SK-N-SH (cell line): ENCODE measurements at regions not wholly inside any gene's neighbourhood (a gene's known extent, or its start where the extent isn't known, plus 50 kb on each side); places are given as distances from the start of the nearest gene placed in this dataset.

Source experiments
- CTCF ChIA-PET: fragments of 300-600, 350-600 bp; formaldehyde crosslinking; extraction: SDS; loops from one replicate; lab custom pipeline; 2021; lab: Yijun Ruan, JAX
- POLR2A ChIA-PET: fragments of 350-600 bp; sonication (Branson Sonifier 250); formaldehyde crosslinking; extraction: SDS; loops from one replicate; lab custom pipeline; 2020; ENCODE audit warnings: antibody characterized with exemption, inconsistent platforms; lab: Yijun Ruan, JAX
- DNase-seq: peaks from one replicate; pipeline ENCODE4 v3.0.0; 2012
- H2AFZ ChIP-seq: fragments of 200-600 bp; sonication (generic); 2 replicates; pipeline ENCODE4 v1.8.1; 2016; ENCODE audit warnings: antibody characterized with exemption, mild to moderate bottlenecking, low read depth
- H3F3A ChIP-seq: fragments of 200-600 bp; sonication (generic); replicated peaks from 2 replicates; pipeline ENCODE3; 2016; ENCODE audit warnings: antibody characterized with exemption, mild to moderate bottlenecking; ENCODE audit not compliant: insufficient read depth
- H3K27ac ChIP-seq, 2 experiments: fragments of 200-500 bp in 1 of 2; fragments of 200-600 bp in 1 of 2; sonication (Bioruptor generic) in 1 of 2; sonication (generic), shearing (Covaris generic) in 1 of 2; 2 replicates each; pipeline versions ENCODE4 v1.5.1 to v1.6.1; 2014 to 2016; ENCODE audit warnings: low read depth in 2 of 2, inconsistent platforms in 1 of 2, low read length in 1 of 2, mild to moderate bottlenecking in 1 of 2, mixed read lengths in 1 of 2
- H3K27me3 ChIP-seq: fragments of 200-600 bp; sonication (generic), shearing (Covaris generic); 2 replicates; pipeline ENCODE4 v1.6.1; 2016; ENCODE audit warnings: mixed run types; ENCODE audit not compliant: insufficient read depth
- H3K36me3 ChIP-seq, 2 experiments: fragments of 200-500 bp in 1 of 2; fragments of 200-600 bp in 1 of 2; sonication (Bioruptor generic) in 1 of 2; sonication (generic) in 1 of 2; replicated peaks in 1 of 2; 2 replicates each; pipeline versions ENCODE3 to v1.5.1; 2014 to 2016; ENCODE audit warnings: low read length in 1 of 2, mild to moderate bottlenecking in 1 of 2; ENCODE audit not compliant: insufficient read depth in 2 of 2, control insufficient read depth in 1 of 2
- H3K4me1 ChIP-seq, 2 experiments: fragments of 200-500 bp in 1 of 2; fragments of 200-600 bp in 1 of 2; sonication (Bioruptor generic) in 1 of 2; sonication (generic), shearing (Covaris generic) in 1 of 2; 2 replicates each; pipeline versions ENCODE4 v1.5.1 to v1.6.1; 2014 to 2016; ENCODE audit warnings: low read depth in 1 of 2, low read length in 1 of 2, mixed run types in 1 of 2; ENCODE audit not compliant: insufficient read depth in 2 of 2, control insufficient read depth in 1 of 2
- H3K4me2 ChIP-seq: fragments of 200-600 bp; sonication (generic), shearing (Covaris generic); 2 replicates; pipeline ENCODE4 v1.6.1; 2017; ENCODE audit warnings: mixed run types
- H3K4me3 ChIP-seq, 2 experiments: fragments of 200-500 bp in 1 of 2; fragments of 200-600 bp in 1 of 2; sonication (Bioruptor generic) in 1 of 2; sonication (generic), shearing (Covaris generic) in 1 of 2; 2 replicates each; pipeline versions ENCODE4 v1.5.1 to v1.8.1; 2014 to 2016; ENCODE audit warnings: low read depth in 2 of 2, inconsistent platforms in 1 of 2, low read length in 1 of 2, mild to moderate bottlenecking in 1 of 2, mixed read lengths in 1 of 2, moderate library complexity in 1 of 2
- H3K79me2 ChIP-seq: fragments of 200-600 bp; sonication (generic); 2 replicates; pipeline ENCODE4 v1.8.1; 2017; ENCODE audit warnings: mild to moderate bottlenecking; ENCODE audit not compliant: insufficient read depth
- H3K9ac ChIP-seq: fragments of 200-600 bp; sonication (generic); 2 replicates; pipeline ENCODE4 v1.6.1; 2017; ENCODE audit warnings: mixed run types
- H3K9me2 ChIP-seq: fragments of 200-600 bp; sonication (generic); 2 replicates; pipeline ENCODE4 v1.6.1; 2017; ENCODE audit warnings: mixed run types
- H3K9me3 ChIP-seq: fragments of 200-600 bp; sonication (generic); 2 replicates; pipeline ENCODE4 v1.6.1; 2017; ENCODE audit warnings: mixed run types, mild to moderate bottlenecking, moderate library complexity
- H4K20me1 ChIP-seq: fragments of 200-600 bp; sonication (generic); 2 replicates; pipeline ENCODE4 v1.6.1; 2017; ENCODE audit warnings: mild to moderate bottlenecking, mixed run types; ENCODE audit not compliant: insufficient read depth
- EP300 ChIP-seq, 2 experiments: IDR thresholded peaks; 2 replicates each; pipeline versions ENCODE4 v1.4.0 to v1.6.1; 2012; ENCODE audit warnings: borderline replicate concordance in 1 of 2, low read depth in 1 of 2, low read length in 1 of 2
- FOSL2 ChIP-seq: IDR thresholded peaks from 2 replicates; pipeline ENCODE4 v1.4.0; 2012; ENCODE audit warnings: low read depth, mild to moderate bottlenecking, moderate library complexity, borderline replicate concordance
- FOXJ3 ChIP-seq: sonication (generic); formaldehyde crosslinking; IDR thresholded peaks from 2 replicates; pipeline ENCODE4 v1.5.1; 2020; ENCODE audit warnings: mild to moderate bottlenecking, missing genetic modification reagents
- MXI1 ChIP-seq: IDR thresholded peaks from 2 replicates; pipeline ENCODE4 v1.6.1; 2012; ENCODE audit warnings: mild to moderate bottlenecking, low read depth, low read length, improper control_type of control experiment
- NFIC ChIP-seq: IDR thresholded peaks from 2 replicates; pipeline ENCODE4 v1.4.0; 2012; ENCODE audit warnings: borderline replicate concordance
- TCF12 ChIP-seq: IDR thresholded peaks from 2 replicates; pipeline ENCODE4 v1.4.0; 2012
- TEAD4 ChIP-seq: IDR thresholded peaks from 2 replicates; pipeline ENCODE4 v1.4.0; 2012; ENCODE audit warnings: mild to moderate bottlenecking, borderline replicate concordance; ENCODE audit not compliant: insufficient read depth
- WGBS: methylation state at CpG from one replicate; pipeline ENCODE4 v1.1.6; 2017; ENCODE audit warnings: low lambda C conversion rate; 5-methylcytosine and 5-hydroxymethylcytosine counted together
- TF ChIP-seq, protein P1 (sequence below): IDR thresholded peaks from 2 replicates; pipeline ENCODE4 v1.6.1; 2012; ENCODE audit warnings: mild to moderate bottlenecking, low read depth, low read length, moderate library complexity
- TF ChIP-seq, protein P2 (sequence below): fragments of 150-350 bp; IDR thresholded peaks from 2 replicates; pipeline ENCODE4 v1.6.1; 2017; ENCODE audit warnings: antibody characterized with exemption, low read length, low read depth, borderline replicate concordance
- TF ChIP-seq, protein P3 (sequence below): IDR thresholded peaks from 2 replicates; pipeline ENCODE4 v1.4.0; 2012; ENCODE audit warnings: low read depth, borderline replicate concordance
- TF ChIP-seq, protein P4 (sequence below): IDR thresholded peaks from 2 replicates; pipeline ENCODE4 v1.4.0; 2012; ENCODE audit warnings: low read depth, borderline replicate concordance

DNA sequence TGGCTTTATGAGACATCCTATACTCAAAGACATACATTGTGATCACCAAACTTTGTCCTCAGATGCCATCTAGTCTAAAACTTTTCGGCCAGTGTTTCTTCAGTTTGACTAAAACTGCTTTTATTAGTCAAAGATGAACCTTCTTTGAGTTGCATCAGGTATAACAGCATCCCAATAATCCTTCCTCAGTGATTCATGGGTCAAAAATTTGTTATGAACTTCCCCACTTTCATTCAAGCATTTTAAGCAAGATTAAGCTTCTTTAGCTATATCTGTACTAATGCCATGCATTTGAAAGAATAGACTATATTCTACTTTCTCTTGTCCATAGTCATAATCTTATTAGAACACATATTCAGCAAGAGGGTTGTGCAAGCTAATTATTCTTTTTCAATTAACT, 1070.4 kb upstream of the ADGRL3 start:
- Histone ChIP-seq H3K4me1 (no peaks in the 10 kb centered on the region), H3K4me3 (no peak overlapping the region), H3K36me3 (no peaks in the 10 kb centered on the region), H2AFZ (no peak overlapping the region), H3K9me3 (peaks cover 5% of the 10 kb centered on the region; the same call in 1 of the 2 replicates), H3F3A (no peaks in the 10 kb centered on the region), H3K9me2 (no peaks in the 10 kb centered on the region), H3K4me2 (no peak overlapping the region), H3K27ac (no peak overlapping the region), H3K27me3 (no peaks in the 10 kb centered on the region), H4K20me1 (no peaks in the 10 kb centered on the region), H3K79me2 (no peaks in the 10 kb centered on the region), H3K9ac (no peak overlapping the region)
- TF ChIP-seq TCF12 (no peak), FOXJ3 (CRISPR knock-in tag) (no peak), FOSL2 (no peak)
- TF ChIP-seq, protein P1, sequence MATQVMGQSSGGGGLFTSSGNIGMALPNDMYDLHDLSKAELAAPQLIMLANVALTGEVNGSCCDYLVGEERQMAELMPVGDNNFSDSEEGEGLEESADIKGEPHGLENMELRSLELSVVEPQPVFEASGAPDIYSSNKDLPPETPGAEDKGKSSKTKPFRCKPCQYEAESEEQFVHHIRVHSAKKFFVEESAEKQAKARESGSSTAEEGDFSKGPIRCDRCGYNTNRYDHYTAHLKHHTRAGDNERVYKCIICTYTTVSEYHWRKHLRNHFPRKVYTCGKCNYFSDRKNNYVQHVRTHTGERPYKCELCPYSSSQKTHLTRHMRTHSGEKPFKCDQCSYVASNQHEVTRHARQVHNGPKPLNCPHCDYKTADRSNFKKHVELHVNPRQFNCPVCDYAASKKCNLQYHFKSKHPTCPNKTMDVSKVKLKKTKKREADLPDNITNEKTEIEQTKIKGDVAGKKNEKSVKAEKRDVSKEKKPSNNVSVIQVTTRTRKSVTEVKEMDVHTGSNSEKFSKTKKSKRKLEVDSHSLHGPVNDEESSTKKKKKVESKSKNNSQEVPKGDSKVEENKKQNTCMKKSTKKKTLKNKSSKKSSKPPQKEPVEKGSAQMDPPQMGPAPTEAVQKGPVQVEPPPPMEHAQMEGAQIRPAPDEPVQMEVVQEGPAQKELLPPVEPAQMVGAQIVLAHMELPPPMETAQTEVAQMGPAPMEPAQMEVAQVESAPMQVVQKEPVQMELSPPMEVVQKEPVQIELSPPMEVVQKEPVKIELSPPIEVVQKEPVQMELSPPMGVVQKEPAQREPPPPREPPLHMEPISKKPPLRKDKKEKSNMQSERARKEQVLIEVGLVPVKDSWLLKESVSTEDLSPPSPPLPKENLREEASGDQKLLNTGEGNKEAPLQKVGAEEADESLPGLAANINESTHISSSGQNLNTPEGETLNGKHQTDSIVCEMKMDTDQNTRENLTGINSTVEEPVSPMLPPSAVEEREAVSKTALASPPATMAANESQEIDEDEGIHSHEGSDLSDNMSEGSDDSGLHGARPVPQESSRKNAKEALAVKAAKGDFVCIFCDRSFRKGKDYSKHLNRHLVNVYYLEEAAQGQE = no peak
- TF ChIP-seq, protein P2, sequence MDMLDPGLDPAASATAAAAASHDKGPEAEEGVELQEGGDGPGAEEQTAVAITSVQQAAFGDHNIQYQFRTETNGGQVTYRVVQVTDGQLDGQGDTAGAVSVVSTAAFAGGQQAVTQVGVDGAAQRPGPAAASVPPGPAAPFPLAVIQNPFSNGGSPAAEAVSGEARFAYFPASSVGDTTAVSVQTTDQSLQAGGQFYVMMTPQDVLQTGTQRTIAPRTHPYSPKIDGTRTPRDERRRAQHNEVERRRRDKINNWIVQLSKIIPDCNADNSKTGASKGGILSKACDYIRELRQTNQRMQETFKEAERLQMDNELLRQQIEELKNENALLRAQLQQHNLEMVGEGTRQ = no peak
- TF ChIP-seq, protein P3, sequence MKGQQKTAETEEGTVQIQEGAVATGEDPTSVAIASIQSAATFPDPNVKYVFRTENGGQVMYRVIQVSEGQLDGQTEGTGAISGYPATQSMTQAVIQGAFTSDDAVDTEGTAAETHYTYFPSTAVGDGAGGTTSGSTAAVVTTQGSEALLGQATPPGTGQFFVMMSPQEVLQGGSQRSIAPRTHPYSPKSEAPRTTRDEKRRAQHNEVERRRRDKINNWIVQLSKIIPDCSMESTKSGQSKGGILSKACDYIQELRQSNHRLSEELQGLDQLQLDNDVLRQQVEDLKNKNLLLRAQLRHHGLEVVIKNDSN = no peak
- no peak for DNase-seq
- ChIA-PET CTCF (no interaction called here), POLR2A (no interaction called here)
- WGBS = 7% methylated on average over 1 of the region's 1 CpG

DNA sequence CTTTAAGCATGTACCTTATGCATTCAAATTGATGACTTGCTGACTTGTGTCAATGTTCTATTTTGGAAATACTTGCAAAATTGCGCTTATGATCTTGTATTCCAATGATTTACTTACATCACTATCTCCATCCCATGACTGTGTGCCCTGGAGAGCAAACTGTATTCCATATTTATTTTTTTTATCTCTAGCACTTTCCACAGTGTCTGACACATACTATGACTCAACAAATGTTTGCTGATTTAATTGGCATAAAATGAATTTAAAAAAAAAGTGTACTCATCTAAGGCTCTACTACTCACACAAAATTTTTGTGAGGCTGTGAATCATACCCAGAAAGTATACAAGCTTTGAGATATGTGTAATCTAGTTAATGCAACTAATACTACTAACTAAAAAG, 1066.8 kb upstream of the ADGRL3 start:
- Histone ChIP-seq H3K9ac (no peak overlapping the region), H3F3A (no peaks in the 10 kb centered on the region), H4K20me1 (no peaks in the 10 kb centered on the region), H3K36me3 (no peaks in the 10 kb centered on the region), H3K27ac (no peak overlapping the region), H2AFZ (no peak overlapping the region), H3K9me2 (no peaks in the 10 kb centered on the region; the same call in 1 of the 2 replicates), H3K4me3 (no peak overlapping the region), H3K4me1 (no peaks in the 10 kb centered on the region), H3K9me3 (peaks cover 5% of the 10 kb centered on the region; the same call in 1 of the 2 replicates), H3K79me2 (no peaks in the 10 kb centered on the region), H3K4me2 (no peak overlapping the region), H3K27me3 (no peaks in the 10 kb centered on the region)
- ChIA-PET POLR2A (no interaction called here), CTCF (no interaction called here)
- no peak for DNase-seq
- TF ChIP-seq MXI1 (no peak), TEAD4 (no peak), NFIC (no peak), EP300 (IDR thresholded peaks at IDR 0.05; ENCODE audit: borderline replicate concordance in 1 of 2, low read depth in 1 of 2, low read length in 1 of 2) (no peak)
- TF ChIP-seq, protein P4, sequence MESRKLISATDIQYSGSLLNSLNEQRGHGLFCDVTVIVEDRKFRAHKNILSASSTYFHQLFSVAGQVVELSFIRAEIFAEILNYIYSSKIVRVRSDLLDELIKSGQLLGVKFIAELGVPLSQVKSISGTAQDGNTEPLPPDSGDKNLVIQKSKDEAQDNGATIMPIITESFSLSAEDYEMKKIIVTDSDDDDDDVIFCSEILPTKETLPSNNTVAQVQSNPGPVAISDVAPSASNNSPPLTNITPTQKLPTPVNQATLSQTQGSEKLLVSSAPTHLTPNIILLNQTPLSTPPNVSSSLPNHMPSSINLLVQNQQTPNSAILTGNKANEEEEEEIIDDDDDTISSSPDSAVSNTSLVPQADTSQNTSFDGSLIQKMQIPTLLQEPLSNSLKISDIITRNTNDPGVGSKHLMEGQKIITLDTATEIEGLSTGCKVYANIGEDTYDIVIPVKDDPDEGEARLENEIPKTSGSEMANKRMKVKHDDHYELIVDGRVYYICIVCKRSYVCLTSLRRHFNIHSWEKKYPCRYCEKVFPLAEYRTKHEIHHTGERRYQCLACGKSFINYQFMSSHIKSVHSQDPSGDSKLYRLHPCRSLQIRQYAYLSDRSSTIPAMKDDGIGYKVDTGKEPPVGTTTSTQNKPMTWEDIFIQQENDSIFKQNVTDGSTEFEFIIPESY = no peak
- WGBS = 7% methylated on average over 1 of the region's 1 CpG
